Endothelial cell of umbilical vein (primary cell): ENCODE measurements at regions not wholly inside any gene's neighbourhood (a gene's known extent, or its start where the extent isn't known, plus 50 kb on each side); places are given as distances from the start of the nearest gene placed in this dataset.

ENCODE experiments used
- BruUV-seq: library from RNA; stranded (reverse); fragments of 400-500 nt; replicated peaks from 2 replicates; lab custom pipeline; 2021; lab: Mats Ljungman, UMichigan
- CTCF ChIA-PET: fragments of 300-600, 350-600 bp; sonication (Branson Sonifier 250); formaldehyde crosslinking; loops from one replicate; lab custom pipeline; 2021; ENCODE audit warnings: antibody characterized with exemption, inconsistent platforms; lab: Charles Lee
- POLR2A ChIA-PET: fragments of 300-600, 350-600 bp; sonication (Branson Sonifier 250); formaldehyde crosslinking; loops from one replicate; lab custom pipeline; 2021; ENCODE audit warnings: antibody characterized with exemption, inconsistent platforms; lab: Charles Lee
- DNase-seq: peaks from one replicate; pipeline ENCODE4 v3.0.0-alpha.2; 2011; ENCODE audit warnings: low read depth, low spot score
- FAIRE-seq: peaks from 2 replicates; lab custom pipeline; 2011; peaks lifted over from hg19 to GRCh38; lab: Jason Lieb, UNC
- H2AFZ ChIP-seq: 2 replicates; pipeline ENCODE4 v1.6.0; 2012; ENCODE audit warnings: low read depth, low read length, control low read depth, inconsistent platforms
- H3K27ac ChIP-seq: 2 replicates; pipeline ENCODE4 v1.5.1; 2011; ENCODE audit warnings: low read depth, mild to moderate bottlenecking, control low read depth, low read length, moderate library complexity; ENCODE audit not compliant: insufficient read depth
- H3K27me3 ChIP-seq, 2 experiments: 2 replicates each; pipeline versions ENCODE4 v1.6.0 to v1.6.1; 2011; ENCODE audit warnings: low read length in 2 of 2, mixed read lengths in 1 of 2; ENCODE audit not compliant: control insufficient read depth in 2 of 2, insufficient read depth in 2 of 2
- H3K36me3 ChIP-seq, 2 experiments: 2 replicates in 1 of 2; 3 replicates in 1 of 2; pipeline ENCODE4 v1.5.1; 2011; ENCODE audit warnings: low read length in 2 of 2, mild to moderate bottlenecking in 1 of 2, moderate library complexity in 1 of 2; ENCODE audit not compliant: control insufficient read depth in 2 of 2, insufficient read depth in 2 of 2; ENCODE audit errors: extremely low read depth in 1 of 2
- H3K4me1 ChIP-seq: 3 replicates; pipeline ENCODE4 v1.5.1; 2011; ENCODE audit warnings: mild to moderate bottlenecking, low read length; ENCODE audit not compliant: control insufficient read depth, insufficient read depth; ENCODE audit errors: extremely low read depth
- H3K4me2 ChIP-seq: 2 replicates; pipeline ENCODE4 v1.6.1; 2011; ENCODE audit warnings: low read length, control low read depth, mixed read lengths; ENCODE audit not compliant: insufficient read depth
- H3K4me3 ChIP-seq, 3 experiments: fragments of 200-600 bp in 1 of 3; sonication (generic), shearing (Covaris generic) in 1 of 3; replicated peaks in 1 of 3; 2 replicates each; pipeline ENCODE4 v1.5.1; 2011 to 2016; ENCODE audit warnings: control low read depth in 3 of 3, low read length in 3 of 3, mild to moderate bottlenecking in 2 of 3, inconsistent platforms in 1 of 3, low read depth in 1 of 3, moderate library complexity in 1 of 3; ENCODE audit not compliant: insufficient read depth in 1 of 3
- H3K79me2 ChIP-seq: 2 replicates; pipeline ENCODE4 v1.6.0; 2012; ENCODE audit warnings: low read length, inconsistent platforms; ENCODE audit not compliant: control insufficient read depth, insufficient read depth
- H3K9ac ChIP-seq: replicated peaks from 2 replicates; pipeline ENCODE3; 2011; ENCODE audit warnings: low read length, control low read depth; ENCODE audit not compliant: insufficient read depth; ENCODE audit errors: extremely low read depth
- H3K9me1 ChIP-seq: replicated peaks from 3 replicates; pipeline ENCODE4 v1.6.0; 2011; ENCODE audit warnings: mild to moderate bottlenecking, low read length; ENCODE audit not compliant: control insufficient read depth, insufficient read depth; ENCODE audit errors: extremely low read depth
- H3K9me3 ChIP-seq: replicated peaks from 2 replicates; pipeline ENCODE4 v1.5.1; 2012; ENCODE audit warnings: low read length, inconsistent platforms; ENCODE audit not compliant: control insufficient read depth, insufficient read depth
- H4K20me1 ChIP-seq: replicated peaks from 2 replicates; pipeline ENCODE3; 2011; ENCODE audit warnings: mild to moderate bottlenecking, low read length; ENCODE audit not compliant: control insufficient read depth, insufficient read depth; ENCODE audit errors: extremely low read depth
- CTCF ChIP-seq, 2 donors: IDR thresholded peaks; 1 replicate in 1 of 2; 2 replicates in 1 of 2; pipeline ENCODE4 v1.5.1; 2011; ENCODE audit warnings: low read length in 2 of 2, mild to moderate bottlenecking in 2 of 2, moderate library complexity in 2 of 2, control low read depth in 1 of 2, inconsistent platforms in 1 of 2, low read depth in 1 of 2; ENCODE audit not compliant: insufficient read depth in 1 of 2; ENCODE audit errors: extremely low read depth in 1 of 2
- EZH2 ChIP-seq: IDR thresholded peaks from 2 replicates; pipeline ENCODE4 v1.6.1; 2012; ENCODE audit warnings: borderline replicate concordance, low read depth, mild to moderate bottlenecking, moderate library complexity, low read length, inconsistent platforms; ENCODE audit not compliant: severe bottlenecking
- FOS ChIP-seq: IDR thresholded peaks from 2 replicates; pipeline ENCODE4 v1.6.1; 2011; ENCODE audit warnings: mild to moderate bottlenecking, low read length, moderate library complexity, borderline replicate concordance; ENCODE audit not compliant: insufficient read depth
- GATA2 ChIP-seq: IDR thresholded peaks from 2 replicates; pipeline ENCODE4 v1.7.0; 2011; ENCODE audit warnings: low read depth, mild to moderate bottlenecking, moderate library complexity, mixed read lengths, low read length; ENCODE audit not compliant: insufficient read length, insufficient read depth
- JUN ChIP-seq: IDR thresholded peaks from 2 replicates; pipeline ENCODE4 v1.6.1; 2011; ENCODE audit warnings: borderline replicate concordance, low read depth; ENCODE audit not compliant: insufficient read length, insufficient read depth
- MAX ChIP-seq: IDR thresholded peaks from 2 replicates; pipeline ENCODE4 v1.6.1; 2011; ENCODE audit not compliant: insufficient read depth, insufficient read length
- MYC ChIP-seq: IDR thresholded peaks from one replicate; pipeline ENCODE4 v1.6.1; 2011; ENCODE audit warnings: mild to moderate bottlenecking, low read depth, low read length
- POLR2A ChIP-seq: IDR thresholded peaks from 2 replicates; pipeline ENCODE4 v1.6.1; 2012; ENCODE audit warnings: low read depth, mild to moderate bottlenecking, control low read depth, low read length
- POLR2AphosphoS5 ChIP-seq: IDR thresholded peaks from 2 replicates; pipeline ENCODE4 v1.6.1; 2012; ENCODE audit warnings: low read depth, mild to moderate bottlenecking, control low read depth, low read length, moderate library complexity; ENCODE audit not compliant: insufficient read depth
- dilution Hi-C: fragments of 300-500 bp; cut with MboI; formaldehyde crosslinking; loops from one replicate; pipeline ENCODE4 v1.15.0; 2019; ENCODE audit warnings: low sequenced_read_pairs; ENCODE audit not compliant: extremely low pct_ligation_motif_present
- intact Hi-C: fragments of 100-400 bp; cut with micrococcal nuclease; formaldehyde crosslinking; loops from one replicate; pipeline ENCODE4 v1.10.0; 2022

- Histone ChIP-seq H3K9ac (no peak overlapping the region), H3K9me1 (no peaks in the 10 kb centered on the region), H3K9me3 (no peaks in the 10 kb centered on the region), H3K79me2 (no peaks in the 10 kb centered on the region), H3K4me3 (no peak overlapping the region), H3K36me3 (no peaks in the 10 kb centered on the region), H4K20me1 (no peaks in the 10 kb centered on the region), H2AFZ (no peak overlapping the region), H3K4me1 (no peaks in the 10 kb centered on the region), H3K27me3 (no peaks in the 10 kb centered on the region), H3K4me2 (no peak overlapping the region), H3K27ac (no peak overlapping the region)
- dilution Hi-C loops (no loop called here), intact Hi-C loops (no loop called here)
- CTCF ChIA-PET = no interaction called here
- POLR2A ChIA-PET = no interaction called here
- TF ChIP-seq FOS = no peak
- no peak for TF ChIP-seq POLR2A
- no peak for TF ChIP-seq POLR2AphosphoS5
- no peak for TF ChIP-seq EZH2
- TF ChIP-seq MAX = no peak
- TF ChIP-seq JUN = no peak
- TF ChIP-seq GATA2 = no peak
- no peak for TF ChIP-seq MYC
- no peak for TF ChIP-seq CTCF (IDR thresholded peaks at IDR 0.05; ENCODE audit: extremely low read depth in 1 of 2, insufficient read depth in 1 of 2, low read depth in 1 of 2, low read length in 2 of 2)
- FAIRE-seq = no peak
- no peak for DNase-seq
- BruUV-seq = no TSS peak
Observed at GRCh38 chr4:180448306-180448705, 1794.9 kb upstream of the TENM3 start.
